Activated CD4-positive, CD25-positive, alpha-beta regulatory T cell treated with anti-CD3 and anti-CD28 coated beads, Interleukin-2, amount 50 U/mL, for 24 hours (primary cell): ENCODE measurements at regions not wholly inside any gene's neighbourhood (a gene's known extent, or its start where the extent isn't known, plus 50 kb on each side); places are given as distances from the start of the nearest gene placed in this dataset.

Experiments used
- ATAC-seq, 2 donors: fragments of 150-1000 bp; cut with Tn5 transposase; one replicate each; pipeline ENCODE4 v1.10.0; 2021; ENCODE audit warnings: mild to moderate bottlenecking in 1 of 2, moderate library complexity in 1 of 2

- no peak for ATAC-seq
Measured at GRCh38 chr11:116096272-116096995, 592.2 kb upstream of the CADM1 start.

- no peak for ATAC-seq
Measured at GRCh38 chr11:116093481-116094270, 589.5 kb upstream of the CADM1 start.

DNA sequence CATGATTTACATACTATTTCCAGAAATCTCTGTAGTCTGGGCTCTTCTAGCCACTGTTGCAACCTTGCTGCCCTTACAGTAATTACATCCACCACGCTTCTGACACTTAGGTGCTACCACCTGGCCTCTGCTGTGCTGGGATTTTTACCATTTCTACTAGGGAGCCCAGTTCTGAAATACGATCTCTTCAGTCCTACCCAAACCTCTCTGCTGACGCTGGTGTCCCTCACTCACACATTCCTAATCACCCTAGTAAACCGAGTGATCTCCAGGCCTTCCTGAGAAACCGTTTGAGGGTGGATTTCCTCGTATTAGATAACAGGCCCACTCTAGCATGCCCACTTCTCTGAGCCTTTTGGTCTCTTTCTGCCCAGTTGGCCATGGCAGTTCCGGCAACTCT, 588.9 kb upstream of the CADM1 start:
- ATAC-seq: no peak

GRCh38 chr11:116086426-116086825, 582.2 kb upstream of the CADM1 start:
- no peak for ATAC-seq

DNA sequence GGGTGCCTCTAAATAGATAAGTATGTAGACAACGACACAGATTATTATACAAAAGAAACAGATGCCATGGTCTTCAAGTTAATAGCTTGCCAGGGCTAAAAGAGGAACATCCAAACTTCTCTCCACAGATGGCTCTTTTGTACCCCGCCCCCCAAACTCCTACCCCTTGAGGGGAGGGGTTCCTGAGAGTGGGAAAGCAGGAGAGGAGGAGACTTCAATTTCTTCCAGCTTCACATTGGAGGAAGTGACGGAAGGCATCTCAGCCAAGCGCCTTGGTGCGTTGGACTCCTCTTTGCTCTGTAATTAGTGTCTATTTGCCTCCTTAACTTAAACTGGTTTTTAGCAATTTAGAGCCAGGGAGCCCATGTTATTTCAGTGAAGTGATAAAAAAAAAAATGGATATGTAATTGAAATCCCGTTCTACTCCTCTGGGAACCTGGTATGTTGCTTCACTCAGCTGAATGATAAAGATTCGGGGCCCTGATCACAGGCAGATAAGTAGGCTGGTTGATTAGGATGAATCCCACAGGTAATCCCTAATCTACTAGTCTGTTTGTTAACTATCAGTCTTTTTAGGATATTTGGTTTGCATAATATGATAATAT, 580.9 kb upstream of the CADM1 start:
- ATAC-seq: no peak

- no peak for ATAC-seq
Measured at GRCh38 chr11:116084511-116084910, 580.3 kb upstream of the CADM1 start.

DNA sequence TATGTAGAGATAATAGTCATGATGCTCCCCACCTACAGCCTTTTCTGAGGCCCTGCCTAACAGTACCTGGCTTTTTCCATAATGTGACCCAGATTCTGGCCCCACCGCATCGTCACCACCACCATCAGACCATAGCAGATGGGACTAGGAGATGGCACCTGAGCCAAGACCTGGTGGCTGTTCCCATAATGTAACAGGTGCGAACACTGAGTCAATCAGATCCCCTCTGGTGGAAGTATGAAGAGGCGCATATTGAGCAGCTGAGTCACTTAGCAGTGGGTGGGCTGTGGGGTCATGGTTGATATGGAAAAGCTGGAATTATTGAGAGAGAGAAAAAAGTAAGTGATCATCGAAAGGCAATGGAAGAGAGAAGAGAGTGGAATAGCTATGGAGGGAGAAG, 578.0 kb upstream of the CADM1 start:
- no peak for ATAC-seq

DNA sequence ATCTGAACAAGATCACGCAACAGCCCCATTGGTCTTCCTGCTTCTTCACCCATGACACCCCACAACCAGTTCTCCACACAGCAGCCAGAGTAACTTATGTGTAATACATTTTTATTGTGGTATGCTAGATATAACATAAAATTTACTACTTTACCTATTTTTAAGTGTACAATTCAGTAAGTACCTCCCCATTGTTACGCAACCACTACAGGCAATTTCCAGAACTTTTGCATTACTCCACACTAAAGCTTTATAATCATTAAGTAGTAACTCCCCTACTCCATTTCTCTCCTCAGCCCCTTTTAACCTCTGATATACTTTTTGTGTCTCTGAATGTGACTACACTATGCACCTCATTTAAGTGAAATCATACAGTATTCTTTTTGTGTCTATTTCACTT, 575.4 kb upstream of the CADM1 start:
- ATAC-seq: no peak

DNA sequence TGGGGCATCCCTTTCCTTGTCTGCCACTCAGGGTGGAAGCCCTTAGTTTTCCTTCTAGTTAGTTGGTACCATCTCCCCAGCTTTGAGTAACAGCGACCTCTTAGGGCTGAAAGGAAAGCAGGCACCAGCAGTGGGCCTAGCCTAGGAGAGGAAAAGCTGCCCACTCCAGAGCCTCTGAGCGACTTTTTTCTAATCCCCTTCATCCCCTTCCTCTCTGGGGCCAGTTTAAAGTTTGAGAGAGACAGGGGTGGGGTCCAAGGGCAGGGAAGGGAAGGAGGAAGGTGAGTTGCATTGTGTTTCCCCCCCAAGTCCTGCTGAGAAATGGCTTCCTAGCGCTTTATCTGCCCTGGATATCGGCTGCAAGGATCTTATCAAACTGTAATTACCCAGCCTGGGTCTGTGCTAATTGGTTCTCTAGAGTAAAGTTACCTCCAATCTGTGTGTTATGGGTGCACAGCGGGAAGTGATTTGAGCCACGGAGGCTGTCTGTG, 573.9 kb upstream of the CADM1 start:
- ATAC-seq: no peak

DNA sequence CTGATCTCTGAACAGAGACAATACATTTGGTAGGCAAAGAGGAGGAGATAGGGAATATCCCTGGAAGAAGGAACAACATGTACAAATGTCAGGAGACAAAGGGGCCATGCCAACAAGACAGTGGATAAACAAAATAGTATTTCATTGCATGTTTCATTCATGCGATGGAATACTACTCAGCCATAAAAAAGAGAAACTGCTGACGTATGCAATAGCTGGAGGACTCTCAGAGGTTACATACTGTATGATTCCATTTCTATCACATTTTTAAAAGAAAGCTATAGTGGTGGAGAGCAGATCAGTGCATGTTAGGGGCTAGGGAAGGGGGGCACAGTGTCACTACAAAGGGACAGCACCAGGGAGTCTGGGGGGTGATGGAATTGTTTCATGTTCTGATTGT, 572.9 kb upstream of the CADM1 start:
- no peak for ATAC-seq

DNA sequence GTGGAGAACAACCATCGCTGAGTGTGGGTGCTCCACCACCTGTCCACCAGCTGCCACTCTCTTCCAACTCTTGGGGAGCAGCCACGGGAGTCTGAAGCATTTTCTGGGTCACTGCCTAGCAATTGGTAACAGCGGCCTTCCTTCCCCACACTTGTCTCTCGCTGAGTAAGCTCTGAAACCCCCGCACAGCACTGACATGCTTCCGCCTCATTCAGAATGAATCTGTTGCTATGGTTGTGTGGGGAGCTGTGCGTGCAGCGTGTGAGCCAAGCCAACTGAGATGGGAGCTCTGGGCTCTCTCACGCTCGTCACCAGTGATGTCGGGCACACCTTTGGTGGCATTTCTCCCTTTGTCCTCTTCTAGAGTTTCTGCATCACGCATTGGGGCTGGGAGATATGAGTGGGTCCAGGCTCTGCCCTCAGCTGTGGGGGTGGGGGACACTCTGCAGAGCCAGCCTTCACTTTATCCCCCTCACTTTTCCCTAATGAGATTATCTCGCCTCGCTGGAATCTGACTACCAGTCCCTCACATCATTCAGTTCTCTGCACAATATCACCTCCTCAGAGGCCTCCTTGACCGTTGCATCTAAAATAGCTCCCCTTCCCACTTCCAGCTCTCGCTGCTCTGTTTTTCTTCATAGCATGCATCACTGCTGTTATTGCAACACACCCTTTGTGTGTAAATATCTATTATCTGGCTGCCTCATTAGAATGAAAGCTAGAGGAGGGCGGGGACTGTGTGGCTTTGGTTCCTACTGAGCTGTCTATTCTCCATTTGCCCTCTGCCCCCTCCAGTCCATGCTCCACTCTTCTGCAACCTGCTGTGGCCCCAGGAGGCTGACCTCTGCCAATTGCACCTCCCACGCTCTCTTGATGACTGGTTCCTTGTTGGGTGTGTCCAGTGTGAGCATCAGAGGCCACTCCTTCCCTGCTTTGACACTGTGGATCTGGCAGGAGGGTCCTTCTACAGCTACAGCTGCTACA, 569.9 kb upstream of the CADM1 start:
- peak; percentile 59 to 63 for ATAC-seq

GRCh38 chr11:116072601-116073410, 568.6 kb upstream of the CADM1 start:
- no peak for ATAC-seq

DNA sequence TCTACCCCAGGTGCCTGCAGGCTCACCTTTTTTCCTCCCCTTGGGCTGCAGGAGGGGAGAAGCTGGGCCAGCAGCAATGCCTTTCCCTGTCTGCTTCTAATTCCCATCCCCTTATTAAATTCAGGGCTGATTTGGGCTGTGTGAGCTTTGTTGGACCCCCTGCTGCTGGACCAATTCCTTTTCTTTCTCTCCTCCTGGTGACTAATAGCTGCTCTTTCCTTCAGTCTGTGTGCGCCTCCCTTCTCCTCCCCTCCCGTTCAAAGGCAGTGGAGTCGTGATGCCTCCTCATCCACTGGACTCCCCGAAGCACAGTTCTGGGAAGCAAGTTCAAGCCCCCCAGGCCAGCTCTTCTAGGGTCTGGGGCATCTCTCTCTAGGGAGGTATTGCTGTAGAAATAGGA, 567.9 kb upstream of the CADM1 start:
- no peak for ATAC-seq

DNA sequence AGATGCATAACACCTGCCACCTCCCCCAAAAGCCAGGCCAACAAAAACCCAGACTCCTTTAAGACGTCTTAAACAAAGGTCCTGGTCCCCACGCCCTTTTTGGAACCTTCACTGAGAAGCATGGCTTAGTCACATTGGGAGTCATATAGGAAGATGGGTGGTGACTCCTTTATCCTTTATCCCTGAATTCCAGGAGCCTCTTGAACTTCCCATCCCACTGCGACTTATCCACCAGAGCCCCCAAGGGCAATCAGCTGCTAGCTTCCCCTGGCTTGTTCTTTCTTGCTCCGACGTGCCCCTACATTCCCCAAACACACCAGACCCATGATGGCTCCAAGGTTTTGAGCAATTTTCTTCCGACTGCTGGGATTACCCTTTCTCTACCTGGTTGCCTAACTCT, 567.0 kb upstream of the CADM1 start:
- no peak for ATAC-seq

- no peak for ATAC-seq
Measured at GRCh38 chr11:116070520-116070919, 566.3 kb upstream of the CADM1 start.

GRCh38 chr11:116066777-116067176, 562.6 kb upstream of the CADM1 start:
- no peak for ATAC-seq

DNA sequence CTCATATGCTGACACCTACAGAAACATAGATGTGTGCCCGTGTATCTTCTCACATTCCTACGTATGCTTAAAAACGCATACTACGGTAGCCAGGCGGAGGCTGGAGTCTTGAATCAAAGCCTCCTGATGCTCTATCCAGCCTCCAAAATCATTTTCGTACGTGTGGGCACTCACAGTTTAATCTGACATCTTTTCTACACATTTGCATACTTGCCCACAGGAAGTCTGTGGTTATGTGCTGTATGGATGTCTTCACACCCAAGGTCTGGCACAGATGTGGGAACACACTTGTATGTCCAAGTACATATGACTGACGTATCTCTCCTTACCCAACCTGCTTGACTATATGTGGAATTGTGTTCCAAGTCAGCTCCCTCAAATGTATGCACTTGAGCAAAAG, 561.8 kb upstream of the CADM1 start:
- no peak for ATAC-seq

DNA sequence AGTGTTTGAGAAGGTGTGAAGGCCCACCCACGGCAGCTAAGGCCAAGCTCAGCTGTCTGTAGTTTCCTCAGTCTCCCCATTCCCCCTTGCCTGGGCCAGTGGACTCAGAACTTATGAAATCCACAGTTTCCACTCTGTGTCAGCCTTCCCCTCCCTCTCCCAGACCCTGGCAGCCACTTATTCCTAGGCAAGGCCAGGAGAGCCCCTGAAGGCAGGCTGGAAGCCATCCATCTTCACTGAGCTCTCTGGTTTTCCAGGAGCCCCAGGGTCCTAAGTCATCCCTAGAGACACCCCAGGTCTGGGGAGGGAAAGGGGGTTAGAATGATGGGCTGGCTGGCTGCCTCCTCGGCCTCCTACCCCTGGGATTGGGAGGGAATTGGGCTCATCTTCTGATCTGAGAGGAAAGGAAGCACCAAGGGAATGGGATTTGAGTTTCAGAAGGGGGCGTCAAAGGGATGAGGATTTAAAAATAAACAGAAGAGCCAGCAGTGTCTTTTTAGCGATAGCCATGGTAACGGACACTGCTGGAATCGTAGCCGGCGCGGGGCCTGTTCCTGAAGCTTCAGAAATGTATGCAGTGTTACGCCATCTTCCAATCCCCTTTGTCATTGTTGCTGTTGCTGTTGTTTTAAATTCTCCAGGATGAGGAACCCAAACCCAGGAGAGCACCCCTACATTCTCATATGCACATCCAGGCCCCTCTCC, 561.1 kb upstream of the CADM1 start:
- ATAC-seq: no peak

- no peak for ATAC-seq
Measured at GRCh38 chr11:116062490-116063171, 558.4 kb upstream of the CADM1 start.

DNA sequence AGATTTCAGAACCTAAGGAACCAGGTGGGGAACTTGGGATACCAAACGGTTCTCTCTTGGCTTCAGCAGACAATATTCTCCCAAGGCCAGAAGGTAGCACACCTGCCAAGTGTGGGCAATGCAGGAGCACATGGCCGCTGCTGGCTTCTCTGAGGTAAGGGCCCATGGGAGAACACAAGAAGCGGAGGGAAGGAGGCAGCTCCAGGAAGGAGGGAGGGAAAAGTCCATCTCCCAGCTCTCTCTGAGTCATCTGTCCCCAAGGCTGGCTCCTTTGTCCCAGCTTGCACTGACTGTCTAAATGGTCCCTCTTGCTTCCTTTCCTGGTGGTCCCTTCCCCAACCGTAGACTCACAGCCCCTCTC, 557.9 kb upstream of the CADM1 start:
- ATAC-seq: no peak

DNA sequence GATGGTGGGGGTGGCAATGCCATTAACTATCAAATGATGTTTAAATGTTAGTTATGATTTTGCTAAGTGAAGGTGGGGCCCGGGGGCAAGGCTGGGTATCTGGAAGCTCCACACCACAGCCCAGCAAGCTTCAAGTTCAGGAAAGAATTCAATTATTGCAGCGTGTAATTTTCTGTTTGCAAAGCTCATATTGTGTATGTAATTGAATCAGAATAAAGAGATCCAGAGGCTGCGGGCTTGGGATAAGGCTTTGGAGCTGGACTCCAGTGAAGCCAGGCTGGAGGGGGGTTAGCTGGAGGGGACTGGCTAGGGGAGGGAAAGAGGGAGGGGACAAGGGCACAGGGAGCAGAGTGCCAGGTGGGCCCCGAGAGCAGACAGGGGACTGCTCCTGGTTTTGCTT, 557.1 kb upstream of the CADM1 start:
- no peak for ATAC-seq
